HG03354 (cell line): ENCODE measurements at regions not wholly inside any gene's neighbourhood (a gene's known extent, or its start where the extent isn't known, plus 50 kb on each side); places are given as distances from the start of the nearest gene placed in this dataset.
A peak's percentile ranks its signal among the peaks of the same experiment; 100 is the strongest.
"Not testable (repeated sequence)": the region's sequence is repeated elsewhere in the genome, so short reads cannot be mapped to it uniquely, and the experiment has no call there.

ENCODE experiments used
- ATAC-seq: cut with Tn5 transposase; IDR thresholded peaks from one replicate; pipeline ENCODE4 v1.9.1; 2021; ENCODE audit warnings: mild to moderate bottlenecking; ENCODE audit not compliant: unreplicated experiment, poor library complexity, severe bottlenecking

DNA sequence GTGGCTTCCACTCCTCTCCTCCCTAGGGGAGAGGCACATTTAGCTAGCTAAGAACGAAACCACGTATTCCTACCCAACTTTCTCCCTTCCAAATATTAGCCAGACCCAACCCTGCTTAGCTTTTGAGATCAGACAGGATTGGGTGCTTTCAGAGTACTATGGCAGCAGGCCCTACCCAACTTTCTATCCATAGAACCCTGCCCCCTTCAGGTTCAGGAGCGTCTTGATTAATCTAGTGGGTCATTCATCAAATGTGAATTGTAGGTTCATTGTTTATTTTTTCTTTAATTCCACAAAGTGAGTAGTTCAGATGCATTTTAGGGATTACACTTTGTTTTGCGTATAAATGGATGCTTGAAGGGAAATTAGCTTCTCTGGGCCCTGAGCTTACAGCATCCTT lies 188.3 kb downstream of the MIB1 start:
- no peak for ATAC-seq

DNA sequence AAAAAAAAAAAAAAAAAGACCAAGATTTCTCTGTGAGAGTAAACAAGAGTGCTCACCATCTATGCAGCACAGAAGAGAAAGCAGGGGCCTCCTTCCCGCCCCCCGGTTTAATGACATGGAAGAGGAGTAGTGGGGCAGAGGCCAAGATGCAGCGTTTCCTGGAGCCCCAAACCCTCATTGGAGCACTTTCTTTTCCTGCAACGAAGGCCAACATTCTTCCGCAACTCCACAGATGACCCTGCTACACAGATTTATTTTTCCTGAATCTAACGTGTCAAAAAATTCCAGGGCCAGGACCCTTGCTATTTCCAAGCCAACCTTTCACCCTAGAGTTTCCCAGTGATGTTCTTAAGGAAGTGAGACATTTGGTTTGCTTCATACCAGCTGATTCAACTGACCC lies 189.6 kb downstream of the MIB1 start:
- no peak for ATAC-seq

- ATAC-seq = no peak
Measured at GRCh38 chr18:21933931-21934765, 193.6 kb downstream of the MIB1 start.

- no peak for ATAC-seq
Measured at GRCh38 chr18:21934766-21935015, 194.1 kb downstream of the MIB1 start.

DNA sequence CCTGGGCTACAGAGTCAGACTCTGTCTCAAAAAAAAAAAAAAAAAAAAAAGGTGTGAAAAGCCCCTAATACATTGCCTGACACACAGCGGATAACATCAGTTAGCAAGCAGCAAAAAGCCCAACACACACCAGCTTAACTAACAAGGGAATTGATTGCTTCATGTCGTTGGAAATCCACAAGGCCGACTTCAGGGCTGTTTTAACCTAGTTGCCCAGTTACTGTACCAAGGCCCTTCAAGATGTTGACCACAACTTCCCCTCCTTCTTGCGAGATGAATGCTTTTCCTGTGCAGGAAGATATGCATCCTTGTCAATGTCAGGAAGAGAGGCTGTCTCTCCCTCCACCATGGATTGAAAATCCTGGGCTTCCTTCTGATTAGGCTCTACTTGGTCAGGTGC lies 202.9 kb downstream of the MIB1 start:
- no peak for ATAC-seq

DNA sequence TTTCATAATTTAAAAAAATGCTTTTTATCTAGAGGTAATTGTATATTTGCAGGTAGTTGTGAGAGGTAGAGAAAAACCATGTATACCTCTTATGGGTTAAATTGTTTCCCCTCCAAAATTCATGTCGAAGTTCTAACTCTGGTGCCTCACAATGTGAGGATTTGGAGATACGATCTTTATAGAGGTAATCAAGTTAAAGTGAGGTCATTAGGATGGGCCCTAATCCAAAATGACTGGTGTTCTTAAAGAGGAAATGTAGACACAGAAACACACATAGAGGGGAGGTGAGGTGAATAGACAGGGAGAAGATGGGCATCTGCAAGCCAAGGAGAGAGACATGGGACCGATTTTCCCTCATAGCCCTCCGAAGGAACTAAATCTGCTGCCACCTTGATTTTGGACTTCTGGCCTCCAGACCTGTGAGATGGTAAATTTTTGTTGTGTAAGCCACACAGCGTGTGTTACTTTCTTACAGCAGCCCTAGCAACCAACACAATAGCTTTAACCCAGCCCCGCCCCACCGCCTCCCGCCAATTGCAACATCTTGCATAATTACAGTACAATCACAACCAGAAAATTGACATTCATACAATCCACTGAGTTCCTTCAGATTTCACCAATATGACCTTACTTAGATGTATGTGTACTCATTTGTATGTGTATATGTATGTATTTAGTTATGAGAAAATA lies 208.9 kb downstream of the MIB1 start:
- ATAC-seq = no peak

DNA sequence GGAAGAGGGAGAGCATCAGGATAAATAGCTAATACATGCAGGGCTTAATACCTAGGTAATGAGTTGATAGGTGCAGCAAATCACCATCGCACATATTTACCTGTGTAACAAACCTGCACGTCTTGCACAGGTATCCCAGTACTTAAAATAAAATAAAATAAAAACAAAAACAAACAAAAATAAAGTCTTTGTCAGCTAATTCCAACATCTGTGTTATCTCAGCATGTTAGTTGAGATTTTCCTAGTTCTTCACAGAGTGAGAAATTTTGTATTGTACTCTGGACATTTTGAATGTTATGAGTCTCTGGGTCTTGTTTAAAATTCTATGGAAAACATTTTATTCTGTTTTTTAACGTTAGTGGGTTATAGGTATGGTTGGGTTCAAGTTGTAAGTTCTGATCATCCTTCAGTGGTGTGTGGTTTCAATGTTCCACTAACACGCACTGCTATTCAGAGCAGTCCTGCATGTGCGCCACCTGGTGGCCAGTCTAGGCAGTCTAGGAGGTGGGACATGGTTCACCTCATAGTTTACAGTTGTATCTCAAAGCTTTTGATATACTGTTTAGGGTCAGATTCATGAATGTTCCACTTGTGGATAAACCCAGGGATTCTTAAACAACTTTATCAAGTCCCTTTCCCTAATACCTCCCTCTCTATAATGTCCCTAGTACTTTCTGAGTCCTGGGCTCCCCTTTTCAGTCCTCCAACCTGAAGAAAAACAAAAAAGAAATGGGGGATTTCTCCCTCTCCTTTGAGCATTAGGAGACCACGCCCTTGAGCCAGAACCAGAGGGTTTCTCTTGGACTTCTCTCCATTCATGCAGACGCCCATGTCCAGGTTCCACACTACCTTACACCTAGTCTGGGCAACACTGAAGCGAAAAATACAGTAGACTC lies 213.4 kb upstream of the GATA6 start:
- ATAC-seq = peak; percentile 98

GRCh38 chr18:21958263-21958662 lies 211.1 kb upstream of the GATA6 start:
- no peak for ATAC-seq

GRCh38 chr18:21958707-21959450 lies 210.5 kb upstream of the GATA6 start:
- no peak for ATAC-seq

GRCh38 chr18:21960189-21960588 lies 209.2 kb upstream of the GATA6 start:
- ATAC-seq = no peak

- no peak for ATAC-seq
Measured at GRCh38 chr18:21963336-21963735, 206.1 kb upstream of the GATA6 start.

GRCh38 chr18:21968338-21968737 lies 201.1 kb upstream of the GATA6 start:
- ATAC-seq = no peak

GRCh38 chr18:21972281-21972680 lies 197.1 kb upstream of the GATA6 start:
- no peak for ATAC-seq

GRCh38 chr18:21975954-21976353 lies 193.4 kb upstream of the GATA6 start:
- ATAC-seq = not testable (repeated sequence)

GRCh38 chr18:21978546-21979170 lies 190.7 kb upstream of the GATA6 start:
- ATAC-seq = no peak

DNA sequence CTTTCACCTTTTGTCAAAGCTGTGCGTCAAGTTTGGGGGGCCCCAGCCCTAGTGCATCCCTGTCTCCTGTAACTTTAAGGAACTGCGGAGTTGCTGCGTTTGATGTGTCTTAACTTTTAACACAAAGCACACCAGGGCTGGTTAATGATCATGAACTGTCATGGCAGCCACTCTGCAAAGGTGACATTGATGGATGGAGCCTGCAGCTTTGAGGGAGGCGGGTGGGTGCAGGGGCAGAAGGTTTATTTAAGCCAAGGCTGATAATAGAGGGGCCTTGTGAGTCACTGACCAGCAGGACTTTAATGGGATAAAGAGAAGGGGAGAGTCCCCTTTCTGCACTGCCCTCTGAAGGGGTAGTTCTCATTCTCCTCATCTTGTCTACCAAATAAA lies 190.2 kb upstream of the GATA6 start:
- ATAC-seq = no peak

- no peak for ATAC-seq
Measured at GRCh38 chr18:21979759-21980158, 189.6 kb upstream of the GATA6 start.

GRCh38 chr18:21980744-21981143 lies 188.6 kb upstream of the GATA6 start:
- no peak for ATAC-seq

DNA sequence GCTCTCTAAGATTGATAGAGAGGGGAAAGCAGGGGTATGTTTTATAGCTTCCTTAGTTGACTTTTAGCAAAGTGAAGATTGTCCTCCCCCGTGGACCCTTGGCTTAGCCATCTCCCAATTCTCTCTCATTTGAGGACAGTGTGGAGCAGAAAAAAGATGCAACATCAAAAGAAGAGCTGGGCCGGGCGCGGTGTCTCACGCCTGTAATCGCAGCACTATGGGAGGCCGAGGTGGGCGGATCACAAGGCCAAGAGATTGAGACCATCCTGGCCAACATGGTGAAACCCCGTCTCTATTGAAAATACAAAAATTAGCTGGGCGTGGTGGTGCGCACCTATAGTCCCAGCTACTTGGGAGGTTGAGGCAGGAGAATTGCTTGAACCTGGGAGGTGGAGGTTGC lies 187.9 kb upstream of the GATA6 start:
- ATAC-seq = not testable (repeated sequence)
